GM23338 (cell line): ENCODE measurements at regions not wholly inside any gene's neighbourhood (a gene's known extent, or its start where the extent isn't known, plus 50 kb on each side); places are given as distances from the start of the nearest gene placed in this dataset.

Source experiments
- ATAC-seq: fragments of 200-7000 bp; cut with Tn5 transposase; 3 replicates; pipeline ENCODE4 v1.9.1; 2020
- DNase-seq: peaks from one replicate; pipeline ENCODE4 v3.0.0-alpha.2; 2015; ENCODE audit warnings: low spot score
- H2AFZ ChIP-seq: fragments of 200-600 bp; sonication (generic); 2 replicates; pipeline ENCODE4 v1.8.0; 2016; ENCODE audit warnings: antibody characterized with exemption, mild to moderate bottlenecking, moderate library complexity
- H3F3A ChIP-seq: fragments of 200-600 bp; sonication (generic); replicated peaks from 2 replicates; pipeline ENCODE4 v1.8.0; 2017; ENCODE audit warnings: antibody characterized with exemption, mixed run types, low read depth
- H3K27ac ChIP-seq: fragments of 200-600 bp; sonication (generic); 2 replicates; pipeline ENCODE4 v1.6.1; 2016; ENCODE audit warnings: low read depth
- H3K27me3 ChIP-seq: fragments of 200-600 bp; sonication (generic); 2 replicates; pipeline ENCODE4 v1.8.0; 2016; ENCODE audit warnings: mild to moderate bottlenecking, mixed run types, moderate library complexity; ENCODE audit not compliant: insufficient read depth
- H3K36me3 ChIP-seq: fragments of 200-600 bp; sonication (generic); 2 replicates; pipeline ENCODE4 v1.8.0; 2016; ENCODE audit warnings: mild to moderate bottlenecking; ENCODE audit not compliant: insufficient read depth
- H3K4me1 ChIP-seq: fragments of 200-600 bp; sonication (generic); 2 replicates; pipeline ENCODE4 v1.8.0; 2016; ENCODE audit warnings: mild to moderate bottlenecking, moderate library complexity; ENCODE audit not compliant: insufficient read depth
- H3K4me2 ChIP-seq: fragments of 200-600 bp; sonication (generic); 2 replicates; pipeline ENCODE4 v1.7.1; 2017; ENCODE audit warnings: mixed run types
- H3K4me3 ChIP-seq: fragments of 200-600 bp; sonication (generic); 2 replicates; pipeline ENCODE4 v1.6.1; 2016; ENCODE audit warnings: mixed run types
- H3K79me2 ChIP-seq: fragments of 200-600 bp; sonication (generic); replicated peaks from 2 replicates; pipeline ENCODE4 v1.8.0; 2017; ENCODE audit warnings: mild to moderate bottlenecking; ENCODE audit not compliant: insufficient read depth
- H3K9me2 ChIP-seq: fragments of 200-600 bp; sonication (generic); 2 replicates; pipeline ENCODE4 v1.8.0; 2017; ENCODE audit not compliant: insufficient read depth
- H4K20me1 ChIP-seq: fragments of 200-600 bp; sonication (generic); replicated peaks from 2 replicates; pipeline ENCODE4 v1.8.0; 2017; ENCODE audit warnings: mild to moderate bottlenecking; ENCODE audit not compliant: insufficient read depth
- H3K27ac Mint-ChIP-seq: 2 replicates; pipeline ENCODE4 v1.8.0; 2020; ENCODE audit warnings: inconsistent platforms, mild to moderate bottlenecking, moderate library complexity, mixed read lengths
- H3K27me3 Mint-ChIP-seq: 3 replicates; pipeline ENCODE4 v1.8.0; 2022; ENCODE audit warnings: low read depth, mild to moderate bottlenecking, moderate library complexity, mixed read lengths, inconsistent platforms; ENCODE audit not compliant: insufficient read depth, poor library complexity
- H3K36me3 Mint-ChIP-seq: 3 replicates; pipeline ENCODE4 v1.8.0; 2021; ENCODE audit warnings: low read depth, mild to moderate bottlenecking, inconsistent platforms, moderate library complexity, mixed read lengths
- H3K4me1 Mint-ChIP-seq: 3 replicates; pipeline ENCODE4 v1.8.0; 2020; ENCODE audit warnings: mild to moderate bottlenecking, inconsistent platforms, mixed read lengths
- H3K4me3 Mint-ChIP-seq: 3 replicates; pipeline ENCODE4 v1.8.0; 2021; ENCODE audit warnings: moderate library complexity, mild to moderate bottlenecking, inconsistent platforms, mixed read lengths
- H3K9me3 Mint-ChIP-seq: 3 replicates; pipeline ENCODE4 v1.8.0; 2020; ENCODE audit warnings: moderate library complexity, mild to moderate bottlenecking, inconsistent platforms, mixed read lengths
- CREB1 ChIP-seq: fragments of 250-450 bp; sonication (Bioruptor Pico); IDR thresholded peaks from 2 replicates; pipeline ENCODE4 v1.5.0; 2020; ENCODE audit warnings: low read depth, mild to moderate bottlenecking, moderate library complexity
- CTCF ChIP-seq, 2 experiments: fragments of 200-600 bp in 1 of 2; sonication (generic) in 1 of 2; conservative IDR thresholded peaks; 2 replicates each; pipeline versions ENCODE4 v1.5.1 to v1.6.1; 2016 to 2017; ENCODE audit warnings: antibody characterized with exemption in 2 of 2, low read depth in 2 of 2, mild to moderate bottlenecking in 2 of 2, moderate library complexity in 1 of 2
- ETS1 ChIP-seq: IDR thresholded peaks from 2 replicates; pipeline ENCODE4 v1.6.1; 2016; ENCODE audit warnings: antibody characterized with exemption
- EZH2 ChIP-seq: fragments of 200-600 bp; sonication (generic); IDR thresholded peaks from one replicate; pipeline ENCODE4 v1.8.0; 2017; ENCODE audit warnings: antibody characterized with exemption, mild to moderate bottlenecking, low read depth; ENCODE audit not compliant: unreplicated experiment
- EZH2phosphoT487 ChIP-seq: fragments of 200-600 bp; sonication (generic); IDR thresholded peaks from one replicate; pipeline ENCODE4 v1.8.1; 2018; ENCODE audit warnings: antibody characterized with exemption; ENCODE audit not compliant: unreplicated experiment
- JUNB ChIP-seq: IDR thresholded peaks from one replicate; pipeline ENCODE4 v1.6.1; 2016; ENCODE audit warnings: antibody characterized with exemption; ENCODE audit not compliant: unreplicated experiment
- NANOG ChIP-seq: IDR thresholded peaks from 2 replicates; pipeline ENCODE4 v1.6.1; 2016; ENCODE audit warnings: antibody characterized with exemption, borderline replicate concordance
- POLR2AphosphoS5 ChIP-seq: IDR thresholded peaks from 2 replicates; pipeline ENCODE4 v1.6.1; 2016; ENCODE audit warnings: antibody characterized with exemption, low read depth
- REST ChIP-seq: IDR thresholded peaks from one replicate; pipeline ENCODE4 v1.6.1; 2018; ENCODE audit warnings: antibody characterized with exemption; ENCODE audit not compliant: unreplicated experiment
- STAT1 ChIP-seq: IDR thresholded peaks from one replicate; pipeline ENCODE4 v1.6.1; 2016; ENCODE audit warnings: antibody characterized with exemption; ENCODE audit not compliant: unreplicated experiment
- ZNF114 ChIP-seq: fragments of 250-450 bp; sonication (Bioruptor Pico); IDR thresholded peaks from 2 replicates; pipeline ENCODE4 v1.5.0; 2020; ENCODE audit warnings: mild to moderate bottlenecking, moderate library complexity
- ZNF331 ChIP-seq: fragments of 250-450 bp; sonication (Bioruptor Pico); IDR thresholded peaks from 2 replicates; pipeline ENCODE4 v1.5.0; 2020; ENCODE audit warnings: low read depth, mild to moderate bottlenecking, moderate library complexity
- ZNF462 ChIP-seq: fragments of 250-450 bp; sonication (Bioruptor Pico); IDR thresholded peaks from 2 replicates; pipeline ENCODE4 v1.5.0; 2020; ENCODE audit warnings: mild to moderate bottlenecking, moderate library complexity

GRCh38 chr3:73781541-73781940, 156.8 kb upstream of the PDZRN3 start:
- Histone ChIP-seq H3K9me2 (peaks cover 14% of the 10 kb centered on the region; the same call in 1 of the 2 replicates), H3K27ac (no peak overlapping the region), H3K79me2 (no peaks in the 10 kb centered on the region), H3K27me3 (no peaks in the 10 kb centered on the region), H2AFZ (peak overlapping the region; percentile 64; the same call in 1 of the 2 replicates), H3K4me3 (no peak overlapping the region), H3F3A (no peaks in the 10 kb centered on the region), H3K4me1 (peaks cover 12% of the 10 kb centered on the region; the same call in 1 of the 2 replicates), H3K36me3 (no peaks in the 10 kb centered on the region), H3K4me2 (no peak overlapping the region), H4K20me1 (no peaks in the 10 kb centered on the region)
- H3K4me1 Mint-ChIP-seq: peaks cover 10% of the 10 kb centered on the region
- H3K4me3 Mint-ChIP-seq: no peak overlapping the region
- DNase-seq (no peak), ATAC-seq (no peak)
- no peaks in the 10 kb centered on the region for H3K36me3 Mint-ChIP-seq
- H3K9me3 Mint-ChIP-seq: no peaks in the 10 kb centered on the region
- no peak for TF ChIP-seq NANOG
- TF ChIP-seq CREB1 (CRISPR knock-in tag): no peak
- no peak for TF ChIP-seq ZNF462 (CRISPR knock-in tag)
- no peak for TF ChIP-seq EZH2phosphoT487
- TF ChIP-seq CTCF (conservative IDR thresholded peaks at IDR 0.05; ENCODE audit: low read depth in 2 of 2): no peak
- TF ChIP-seq EZH2: no peak
- TF ChIP-seq POLR2AphosphoS5: no peak
- TF ChIP-seq STAT1: no peak
- TF ChIP-seq REST: no peak
- no peak for TF ChIP-seq ZNF331 (CRISPR knock-in tag)
- TF ChIP-seq ETS1: no peak
- no peak for TF ChIP-seq JUNB
- TF ChIP-seq ZNF114 (CRISPR knock-in tag): no peak
- H3K27ac Mint-ChIP-seq: no peak overlapping the region
- H3K27me3 Mint-ChIP-seq: peaks cover 1% of the 10 kb centered on the region
